ENCODE measurements at regions not wholly inside any gene's neighbourhood (a gene's known extent, or its start where the extent isn't known, plus 50 kb on each side); places are given as distances from the start of the nearest gene placed in this dataset.

GRCh38 chr18:40558706-40559392, 1396.2 kb upstream of the PIK3C3 start:
- H3K36me3 ChIP-seq (ENCODE audit: control insufficient read depth in 2 of 2, insufficient read depth in 2 of 2, low read length in 2 of 2), result no peaks in the 10 kb centered on the region
- no peak overlapping the region for H3K9ac ChIP-seq (ENCODE audit: low read length in 2 of 2)
- no peaks in the 10 kb centered on the region for H3K9me3 ChIP-seq (ENCODE audit: control insufficient read depth in 2 of 2, low read length in 2 of 2)
- no peak overlapping the region for H3K27ac ChIP-seq (ENCODE audit: low read length)
- no peaks in the 10 kb centered on the region for H3K27me3 ChIP-seq (ENCODE audit: control insufficient read depth in 1 of 2, insufficient read depth in 2 of 2, low read length in 2 of 2)
- no peak overlapping the region for H3K4me3 ChIP-seq (ENCODE audit: low read length in 2 of 2)
- no peaks in the 10 kb centered on the region for H3K4me1 ChIP-seq (ENCODE audit: control insufficient read depth, insufficient read depth, low read length)

GRCh38 chr18:40555914-40556313, 1399.1 kb upstream of the PIK3C3 start:
- Histone ChIP-seq H3K9ac (ENCODE audit: low read length in 2 of 2) (no peak overlapping the region), H3K36me3 (ENCODE audit: control insufficient read depth in 2 of 2, insufficient read depth in 2 of 2, low read length in 2 of 2) (no peaks in the 10 kb centered on the region), H3K4me1 (ENCODE audit: control insufficient read depth, insufficient read depth, low read length) (no peaks in the 10 kb centered on the region), H3K4me3 (ENCODE audit: low read length in 2 of 2) (no peak overlapping the region), H3K27ac (ENCODE audit: low read length) (no peak overlapping the region), H3K27me3 (ENCODE audit: control insufficient read depth in 1 of 2, insufficient read depth in 2 of 2, low read length in 2 of 2) (no peaks in the 10 kb centered on the region), H3K9me3 (ENCODE audit: control insufficient read depth in 2 of 2, low read length in 2 of 2) (no peaks in the 10 kb centered on the region)

GRCh38 chr18:40553029-40553428, 1402.0 kb upstream of the PIK3C3 start:
- Histone ChIP-seq H3K9ac (ENCODE audit: low read length in 2 of 2) (no peak overlapping the region), H3K4me1 (ENCODE audit: control insufficient read depth, insufficient read depth, low read length) (no peaks in the 10 kb centered on the region), H3K9me3 (ENCODE audit: control insufficient read depth in 2 of 2, low read length in 2 of 2) (no peaks in the 10 kb centered on the region), H3K4me3 (ENCODE audit: low read length in 2 of 2) (no peak overlapping the region), H3K27ac (ENCODE audit: low read length) (no peak overlapping the region), H3K36me3 (ENCODE audit: control insufficient read depth in 2 of 2, insufficient read depth in 2 of 2, low read length in 2 of 2) (no peaks in the 10 kb centered on the region), H3K27me3 (ENCODE audit: control insufficient read depth in 1 of 2, insufficient read depth in 2 of 2, low read length in 2 of 2) (no peaks in the 10 kb centered on the region)

DNA sequence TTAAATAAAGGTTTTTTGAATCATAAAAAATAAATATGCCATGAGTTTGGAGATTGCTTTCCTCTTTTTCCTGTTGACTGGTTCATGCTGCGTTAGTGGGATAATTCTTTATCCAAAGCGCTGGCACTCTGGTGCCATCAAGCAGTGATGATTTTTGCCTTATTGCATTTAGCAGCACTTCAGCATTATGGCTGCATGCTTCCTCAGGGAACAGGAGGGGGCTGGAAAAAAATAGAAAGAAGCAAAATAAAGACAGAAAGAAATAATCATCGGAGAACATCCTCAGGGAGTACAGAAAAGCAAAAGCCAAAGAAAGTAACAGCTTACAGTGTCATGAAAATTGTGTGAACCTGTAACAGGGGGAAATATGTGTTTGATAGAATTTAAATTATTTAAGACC, 1408.2 kb upstream of the PIK3C3 start:
- no peaks in the 10 kb centered on the region for H3K27me3 ChIP-seq (ENCODE audit: control insufficient read depth in 1 of 2, insufficient read depth in 2 of 2, low read length in 2 of 2)
- H3K4me1 ChIP-seq (ENCODE audit: control insufficient read depth, insufficient read depth, low read length), result no peaks in the 10 kb centered on the region
- H3K36me3 ChIP-seq (ENCODE audit: control insufficient read depth in 2 of 2, insufficient read depth in 2 of 2, low read length in 2 of 2), result no peaks in the 10 kb centered on the region
- no peak overlapping the region for H3K27ac ChIP-seq (ENCODE audit: low read length)
- H3K9me3 ChIP-seq (ENCODE audit: control insufficient read depth in 2 of 2, low read length in 2 of 2), result no peaks in the 10 kb centered on the region
- no peak overlapping the region for H3K9ac ChIP-seq (ENCODE audit: low read length in 2 of 2)
- no peak overlapping the region for H3K4me3 ChIP-seq (ENCODE audit: low read length in 2 of 2)

DNA sequence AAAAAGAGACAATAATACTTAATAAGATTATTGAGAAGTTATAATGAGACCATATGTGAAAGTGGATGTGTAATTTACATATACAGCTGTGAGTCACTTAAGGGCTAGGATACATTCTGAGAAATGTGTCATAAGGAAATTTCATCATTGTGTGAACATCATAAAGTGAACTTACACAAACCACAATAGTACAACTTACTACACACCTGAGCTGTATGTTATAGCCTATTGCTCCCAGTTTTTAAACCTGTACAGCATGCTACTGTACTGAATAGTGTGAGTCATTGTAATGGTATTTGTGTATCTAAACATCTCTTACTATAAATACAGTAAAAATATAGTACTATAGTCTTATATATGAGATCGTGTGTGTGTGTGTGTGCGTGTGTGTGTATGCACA, 1420.3 kb upstream of the PIK3C3 start:
- Histone ChIP-seq H3K27me3 (ENCODE audit: control insufficient read depth in 1 of 2, insufficient read depth in 2 of 2, low read length in 2 of 2) (no peaks in the 10 kb centered on the region), H3K4me1 (ENCODE audit: control insufficient read depth, insufficient read depth, low read length) (no peaks in the 10 kb centered on the region), H3K36me3 (ENCODE audit: control insufficient read depth in 2 of 2, insufficient read depth in 2 of 2, low read length in 2 of 2) (no peaks in the 10 kb centered on the region), H3K9me3 (ENCODE audit: control insufficient read depth in 2 of 2, low read length in 2 of 2) (no peaks in the 10 kb centered on the region), H3K27ac (ENCODE audit: low read length) (no peak overlapping the region), H3K4me3 (ENCODE audit: low read length in 2 of 2) (no peak overlapping the region), H3K9ac (ENCODE audit: low read length in 2 of 2) (no peak overlapping the region)

DNA sequence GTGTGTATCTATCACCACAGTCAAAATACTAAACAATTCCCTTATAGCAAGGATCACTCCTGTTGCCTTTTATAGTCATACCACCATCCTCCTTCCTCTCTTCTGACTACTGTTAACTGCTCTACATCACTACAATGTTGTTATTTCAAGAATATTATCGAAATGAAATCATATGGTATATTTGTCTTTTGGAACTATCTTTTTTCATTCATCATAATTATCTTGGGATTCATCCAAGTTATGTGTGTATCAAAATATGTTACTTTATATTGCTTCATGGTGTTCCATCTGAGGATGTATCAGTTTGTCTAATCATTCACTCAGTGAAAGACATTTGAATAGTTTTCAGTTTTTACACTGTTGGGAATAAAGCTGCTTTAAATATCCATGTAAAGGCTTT, 1423.0 kb upstream of the PIK3C3 start:
- Histone ChIP-seq H3K27ac (ENCODE audit: low read length) (no peak overlapping the region), H3K36me3 (ENCODE audit: control insufficient read depth in 2 of 2, insufficient read depth in 2 of 2, low read length in 2 of 2) (no peaks in the 10 kb centered on the region), H3K9me3 (ENCODE audit: control insufficient read depth in 2 of 2, low read length in 2 of 2) (no peaks in the 10 kb centered on the region), H3K9ac (ENCODE audit: low read length in 2 of 2) (no peak overlapping the region), H3K4me3 (ENCODE audit: low read length in 2 of 2) (no peak overlapping the region), H3K4me1 (ENCODE audit: control insufficient read depth, insufficient read depth, low read length) (no peaks in the 10 kb centered on the region), H3K27me3 (ENCODE audit: control insufficient read depth in 1 of 2, insufficient read depth in 2 of 2, low read length in 2 of 2) (no peaks in the 10 kb centered on the region)

- Histone ChIP-seq H3K9me3 (ENCODE audit: control insufficient read depth in 2 of 2, low read length in 2 of 2) (no peaks in the 10 kb centered on the region), H3K36me3 (ENCODE audit: control insufficient read depth in 2 of 2, insufficient read depth in 2 of 2, low read length in 2 of 2) (no peaks in the 10 kb centered on the region), H3K4me3 (ENCODE audit: low read length in 2 of 2) (no peak overlapping the region), H3K27ac (ENCODE audit: low read length) (no peak overlapping the region), H3K4me1 (ENCODE audit: control insufficient read depth, insufficient read depth, low read length) (no peaks in the 10 kb centered on the region), H3K27me3 (ENCODE audit: control insufficient read depth in 1 of 2, insufficient read depth in 2 of 2, low read length in 2 of 2) (no peaks in the 10 kb centered on the region), H3K9ac (ENCODE audit: low read length in 2 of 2) (no peak overlapping the region)
These were observed 1424.0 kb upstream of the PIK3C3 start for GRCh38 chr18:40531051-40531450.

- H3K9me3 ChIP-seq (ENCODE audit: control insufficient read depth in 2 of 2, low read length in 2 of 2), result no peaks in the 10 kb centered on the region
- no peaks in the 10 kb centered on the region for H3K4me1 ChIP-seq (ENCODE audit: control insufficient read depth, insufficient read depth, low read length)
- no peak overlapping the region for H3K27ac ChIP-seq (ENCODE audit: low read length)
- H3K36me3 ChIP-seq (ENCODE audit: control insufficient read depth in 2 of 2, insufficient read depth in 2 of 2, low read length in 2 of 2), result no peaks in the 10 kb centered on the region
- no peaks in the 10 kb centered on the region for H3K27me3 ChIP-seq (ENCODE audit: control insufficient read depth in 1 of 2, insufficient read depth in 2 of 2, low read length in 2 of 2)
- H3K4me3 ChIP-seq (ENCODE audit: low read length in 2 of 2), result no peak overlapping the region
- no peak overlapping the region for H3K9ac ChIP-seq (ENCODE audit: low read length in 2 of 2)
These were observed 1425.6 kb upstream of the PIK3C3 start for GRCh38 chr18:40529478-40529877.

DNA sequence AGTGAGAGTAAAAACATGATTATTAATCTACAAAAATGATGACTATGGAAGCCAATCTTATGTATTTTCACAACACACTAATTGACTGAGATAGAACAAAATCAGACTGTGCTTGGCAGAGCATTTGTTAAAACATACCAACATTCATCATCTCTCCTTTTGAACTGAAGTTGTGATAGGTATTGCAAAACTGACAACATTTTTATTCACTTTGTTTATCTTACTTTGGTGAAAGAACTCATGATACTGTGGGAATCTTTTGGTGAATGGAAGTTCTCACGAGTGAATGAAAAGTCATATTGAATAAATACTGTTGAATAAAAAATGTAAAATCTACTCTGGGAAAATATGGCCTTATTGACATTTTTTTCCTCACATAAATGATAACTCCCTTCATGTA, 1430.2 kb upstream of the PIK3C3 start:
- no peaks in the 10 kb centered on the region for H3K4me1 ChIP-seq (ENCODE audit: control insufficient read depth, insufficient read depth, low read length)
- no peaks in the 10 kb centered on the region for H3K27me3 ChIP-seq (ENCODE audit: control insufficient read depth in 1 of 2, insufficient read depth in 2 of 2, low read length in 2 of 2)
- no peak overlapping the region for H3K9ac ChIP-seq (ENCODE audit: low read length in 2 of 2)
- no peak overlapping the region for H3K4me3 ChIP-seq (ENCODE audit: low read length in 2 of 2)
- H3K27ac ChIP-seq (ENCODE audit: low read length), result no peak overlapping the region
- no peaks in the 10 kb centered on the region for H3K36me3 ChIP-seq (ENCODE audit: control insufficient read depth in 2 of 2, insufficient read depth in 2 of 2, low read length in 2 of 2)
- H3K9me3 ChIP-seq (ENCODE audit: control insufficient read depth in 2 of 2, low read length in 2 of 2), result no peaks in the 10 kb centered on the region

- Histone ChIP-seq H3K27me3 (ENCODE audit: control insufficient read depth in 1 of 2, insufficient read depth in 2 of 2, low read length in 2 of 2) (no peaks in the 10 kb centered on the region), H3K9me3 (ENCODE audit: control insufficient read depth in 2 of 2, low read length in 2 of 2) (no peaks in the 10 kb centered on the region), H3K4me3 (ENCODE audit: low read length in 2 of 2) (no peak overlapping the region), H3K27ac (ENCODE audit: low read length) (no peak overlapping the region), H3K4me1 (ENCODE audit: control insufficient read depth, insufficient read depth, low read length) (no peaks in the 10 kb centered on the region), H3K36me3 (ENCODE audit: control insufficient read depth in 2 of 2, insufficient read depth in 2 of 2, low read length in 2 of 2) (no peaks in the 10 kb centered on the region), H3K9ac (ENCODE audit: low read length in 2 of 2) (no peak overlapping the region)
These were observed 1431.7 kb upstream of the PIK3C3 start for GRCh38 chr18:40523287-40523686.

DNA sequence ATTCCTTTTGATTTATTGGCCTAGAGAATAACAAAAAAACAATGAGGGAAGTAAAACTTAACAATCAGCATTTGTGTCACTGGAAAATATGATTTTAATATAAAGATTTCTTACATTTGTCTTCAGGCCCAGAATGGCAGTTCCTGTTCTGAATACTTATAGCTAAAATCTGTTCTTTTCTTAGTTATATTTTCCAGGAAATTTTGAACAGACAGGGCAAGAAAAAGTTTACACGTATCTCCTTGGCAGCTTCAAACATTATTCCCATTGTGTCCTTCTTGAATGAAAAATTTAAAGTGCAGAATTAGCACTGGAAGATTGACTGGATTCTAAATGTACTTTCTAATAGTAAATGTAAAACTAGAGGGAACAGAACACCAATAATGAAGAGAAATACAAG, 1454.0 kb upstream of the PIK3C3 start:
- no peaks in the 10 kb centered on the region for H3K9me3 ChIP-seq (ENCODE audit: control insufficient read depth in 2 of 2, low read length in 2 of 2)
- no peak overlapping the region for H3K27ac ChIP-seq (ENCODE audit: low read length)
- H3K36me3 ChIP-seq (ENCODE audit: control insufficient read depth in 2 of 2, insufficient read depth in 2 of 2, low read length in 2 of 2), result no peaks in the 10 kb centered on the region
- H3K9ac ChIP-seq (ENCODE audit: low read length in 2 of 2), result no peak overlapping the region
- no peaks in the 10 kb centered on the region for H3K4me1 ChIP-seq (ENCODE audit: control insufficient read depth, insufficient read depth, low read length)
- no peaks in the 10 kb centered on the region for H3K27me3 ChIP-seq (ENCODE audit: control insufficient read depth in 1 of 2, insufficient read depth in 2 of 2, low read length in 2 of 2)
- H3K4me3 ChIP-seq (ENCODE audit: low read length in 2 of 2), result no peak overlapping the region

Measured in stomach smooth muscle (tissue), 2 donors.